ENCODE measurements at regions not wholly inside any gene's neighbourhood (a gene's known extent, or its start where the extent isn't known, plus 50 kb on each side); places are given as distances from the start of the nearest gene placed in this dataset.

DNA sequence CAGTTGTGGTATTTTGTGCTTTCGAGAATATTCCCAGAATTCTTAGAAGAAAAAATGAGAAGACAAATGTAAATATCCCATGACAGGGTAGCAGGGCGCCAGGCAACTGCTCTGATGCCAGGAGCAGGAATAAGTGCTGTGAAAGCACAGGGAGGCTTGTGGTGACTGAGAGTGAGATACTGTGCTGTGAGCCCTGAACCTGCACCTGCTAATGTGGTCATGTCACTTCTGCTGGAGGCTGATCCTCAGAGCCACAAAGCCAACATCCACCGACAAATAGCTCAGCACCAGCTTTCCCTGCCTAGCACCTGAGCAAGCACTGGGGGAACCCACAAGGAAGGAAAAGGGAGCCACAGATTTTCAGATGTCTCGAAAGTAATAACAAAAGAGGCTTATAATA is 368.6 kb upstream of the CDH4 start:
- no peak for DNase-seq

DNA sequence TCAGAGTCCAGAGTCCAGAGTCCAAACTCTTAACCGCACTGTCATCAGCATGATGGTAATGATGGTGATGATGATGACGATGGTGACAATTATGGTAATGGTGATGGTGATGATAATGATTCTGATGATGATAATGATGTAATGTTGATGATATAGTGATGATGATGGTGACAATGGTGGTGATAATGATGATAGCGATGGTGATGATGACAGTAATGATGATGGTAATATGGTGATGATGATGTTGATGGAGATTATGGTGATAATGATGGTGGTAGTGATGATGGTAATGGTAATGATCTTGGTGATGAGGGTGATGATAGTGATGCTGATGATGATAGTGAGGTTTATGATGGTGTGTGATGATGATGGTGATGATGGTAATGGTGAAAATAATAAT is 367.8 kb upstream of the CDH4 start:
- no peak for DNase-seq

DNA sequence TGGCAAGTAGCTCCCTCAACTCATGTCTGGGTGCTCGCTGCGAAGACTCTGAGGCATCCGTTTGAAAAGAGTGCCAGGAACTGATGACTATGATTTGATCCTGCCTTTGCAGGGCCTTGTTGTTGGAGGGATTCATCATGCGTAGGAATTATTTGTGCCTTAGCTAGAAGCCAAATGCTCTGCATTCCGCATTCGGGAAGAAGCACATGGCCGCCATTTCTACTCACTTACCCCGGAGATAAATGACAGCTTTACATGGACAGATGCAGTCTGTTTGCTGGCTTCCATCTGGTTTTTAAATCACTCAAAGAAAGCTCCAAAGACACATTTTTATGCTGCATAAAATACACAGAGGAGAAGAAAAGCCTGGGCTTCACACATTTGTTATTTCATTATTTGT is 363.3 kb upstream of the CDH4 start:
- DNase-seq = no peak

DNA sequence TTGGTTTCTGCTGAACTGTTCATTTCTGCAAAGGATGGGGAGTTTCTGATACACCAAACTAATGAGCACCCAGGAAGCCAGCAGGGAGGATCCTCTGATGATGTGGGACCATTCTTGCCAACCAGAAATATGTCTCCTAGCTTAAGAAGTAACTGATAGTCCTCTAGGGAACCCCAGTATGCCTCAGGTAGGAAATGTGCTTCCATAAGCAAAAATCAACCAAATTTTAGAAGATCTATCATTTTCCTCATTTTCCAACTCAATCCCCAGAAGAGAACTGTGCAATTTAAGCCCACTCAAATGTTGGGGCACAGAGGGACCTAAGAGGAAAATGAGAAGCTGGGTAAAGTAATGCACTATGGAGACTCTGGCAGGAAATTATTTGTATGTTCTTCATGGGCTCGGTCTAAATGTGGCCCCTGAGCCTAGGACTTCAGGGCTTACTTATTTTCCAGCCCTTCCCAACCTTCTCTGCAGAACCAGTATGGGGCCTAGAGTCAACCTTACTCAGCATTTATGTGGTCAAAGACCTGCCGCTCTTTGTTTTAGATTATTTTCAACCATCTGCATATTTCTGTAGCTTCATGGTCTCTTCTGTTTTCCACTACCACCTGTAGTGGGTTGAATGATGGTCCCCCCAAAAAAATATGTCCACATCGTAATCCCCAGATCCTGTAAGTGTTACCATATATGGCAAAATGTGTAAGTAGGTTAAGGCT is 359.8 kb upstream of the CDH4 start:
- DNase-seq = no peak

DNA sequence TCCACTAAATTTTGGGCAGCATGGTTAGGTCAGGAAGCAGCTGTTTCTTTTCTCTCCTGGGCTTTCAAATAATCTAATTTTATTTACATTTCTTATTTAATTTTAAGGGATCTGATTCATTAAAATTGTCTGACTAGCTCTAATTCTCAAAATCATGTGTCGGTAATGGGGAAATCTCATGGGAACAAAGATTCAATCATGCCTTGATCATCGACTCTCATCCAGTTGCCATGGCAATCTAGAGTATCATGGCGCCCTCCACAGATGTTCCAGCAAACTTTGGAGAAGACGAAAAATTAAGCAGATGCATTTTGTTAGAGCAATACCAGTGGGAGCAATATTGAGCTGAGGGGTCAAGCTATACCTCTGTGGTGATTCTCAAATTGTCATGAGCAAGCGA is 358.0 kb upstream of the CDH4 start:
- no peak for DNase-seq

DNA sequence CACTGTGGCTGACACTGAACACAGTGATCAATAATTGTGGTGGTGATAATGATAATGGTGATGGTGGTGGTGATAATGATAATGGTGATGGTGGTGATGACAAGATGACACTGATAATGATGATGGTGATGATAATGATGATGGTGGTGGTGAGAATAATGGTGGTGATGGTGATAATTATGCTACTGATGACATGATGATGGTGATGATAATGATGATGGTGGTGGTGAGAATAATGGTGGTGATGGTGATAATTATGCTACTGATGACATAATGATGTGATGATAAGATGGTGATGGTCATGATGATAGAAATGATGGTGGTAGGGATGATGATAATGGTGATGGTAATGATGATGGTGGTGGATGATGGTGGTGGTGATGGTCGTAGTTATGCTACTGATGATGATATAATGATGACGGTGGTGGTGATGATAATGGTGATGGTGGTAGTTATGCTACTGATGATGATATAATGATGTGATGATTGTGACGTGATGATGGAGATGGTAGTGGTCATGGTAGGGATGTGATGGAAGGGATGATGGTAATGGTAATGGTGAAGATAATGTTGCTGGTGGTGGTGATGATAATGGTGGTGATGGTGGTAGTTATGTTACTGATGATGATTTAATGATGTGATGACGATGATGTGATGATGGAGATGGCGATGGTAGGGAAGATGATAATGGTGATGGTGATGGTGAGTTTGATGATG is 356.5 kb upstream of the CDH4 start:
- DNase-seq = no peak

DNA sequence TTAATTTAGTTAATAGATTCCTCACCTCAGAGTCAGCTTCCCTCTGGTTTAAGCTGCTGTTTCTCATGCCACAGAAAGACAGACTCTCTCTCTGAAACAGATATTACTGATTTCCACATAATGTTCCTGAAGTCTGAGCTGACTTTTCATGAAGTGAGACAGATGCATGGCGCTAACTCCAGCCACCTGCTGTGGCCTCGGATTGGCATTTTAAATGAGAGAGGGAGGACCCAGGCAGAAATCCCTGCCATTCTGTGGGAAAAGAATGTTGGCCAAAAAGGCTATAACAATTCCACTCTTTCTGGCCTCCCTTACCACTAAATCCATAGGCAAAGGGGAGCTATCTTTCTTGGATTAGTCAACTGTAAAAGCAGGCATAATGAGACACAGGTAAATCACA is 354.1 kb upstream of the CDH4 start:
- DNase-seq = no peak

DNA sequence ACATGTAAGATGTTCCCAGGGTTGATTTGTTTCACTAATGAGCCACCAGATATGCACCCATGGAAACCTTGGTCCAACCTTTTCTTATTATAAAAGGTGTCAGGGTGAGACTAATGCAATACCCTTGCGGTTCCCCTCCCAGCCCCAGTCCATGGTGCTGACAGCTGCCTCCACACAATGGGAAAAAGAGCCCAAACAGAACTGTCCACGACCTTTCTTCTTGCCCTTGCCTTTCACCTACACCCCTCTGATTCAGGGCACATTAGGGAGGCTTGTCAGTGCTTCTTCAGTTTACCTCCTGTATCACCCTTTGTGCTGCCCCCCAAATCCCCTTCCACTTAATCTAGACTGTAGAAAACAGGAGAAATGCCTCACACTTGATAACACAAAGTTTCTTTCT is 352.7 kb upstream of the CDH4 start:
- no peak for DNase-seq

DNA sequence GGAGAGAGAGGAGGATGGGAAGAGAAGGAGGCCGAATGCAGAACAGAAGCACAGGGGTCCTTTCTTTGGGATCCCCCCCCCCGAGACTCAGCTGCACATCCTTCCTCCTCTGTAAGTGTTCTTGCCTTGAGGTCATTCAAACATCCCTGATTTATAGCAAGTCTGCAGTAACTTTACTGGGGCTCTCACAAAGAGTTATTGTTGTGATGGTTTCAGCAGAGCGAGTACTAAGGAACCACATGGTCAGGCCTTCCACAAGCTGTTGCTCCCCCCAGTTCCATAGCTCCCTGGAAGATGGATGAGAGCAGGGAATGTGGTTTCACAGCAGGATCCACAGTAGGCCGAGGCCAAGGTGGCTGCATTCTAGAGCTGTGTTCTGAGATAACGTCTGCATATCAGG is 351.4 kb upstream of the CDH4 start:
- no peak for DNase-seq

DNA sequence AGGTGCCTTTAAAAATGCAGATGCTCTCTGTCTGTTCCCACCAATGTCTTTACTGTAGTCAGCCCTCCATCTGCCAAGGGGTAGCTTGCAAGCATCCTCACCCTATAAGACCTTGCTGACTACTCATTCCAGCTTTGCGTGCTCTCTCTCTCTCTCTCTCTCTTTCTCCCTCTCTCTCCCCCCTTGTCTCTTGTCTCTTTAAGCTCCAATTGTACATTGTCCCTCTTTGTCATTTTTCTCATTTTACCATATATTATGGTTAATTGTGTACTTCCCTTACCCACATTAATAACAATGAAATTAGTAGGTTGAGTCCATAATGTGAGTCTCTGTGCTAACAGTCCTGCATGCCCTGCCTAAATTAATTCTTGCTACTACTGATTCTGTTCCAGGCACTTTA is 350.2 kb upstream of the CDH4 start:
- no peak for DNase-seq

DNA sequence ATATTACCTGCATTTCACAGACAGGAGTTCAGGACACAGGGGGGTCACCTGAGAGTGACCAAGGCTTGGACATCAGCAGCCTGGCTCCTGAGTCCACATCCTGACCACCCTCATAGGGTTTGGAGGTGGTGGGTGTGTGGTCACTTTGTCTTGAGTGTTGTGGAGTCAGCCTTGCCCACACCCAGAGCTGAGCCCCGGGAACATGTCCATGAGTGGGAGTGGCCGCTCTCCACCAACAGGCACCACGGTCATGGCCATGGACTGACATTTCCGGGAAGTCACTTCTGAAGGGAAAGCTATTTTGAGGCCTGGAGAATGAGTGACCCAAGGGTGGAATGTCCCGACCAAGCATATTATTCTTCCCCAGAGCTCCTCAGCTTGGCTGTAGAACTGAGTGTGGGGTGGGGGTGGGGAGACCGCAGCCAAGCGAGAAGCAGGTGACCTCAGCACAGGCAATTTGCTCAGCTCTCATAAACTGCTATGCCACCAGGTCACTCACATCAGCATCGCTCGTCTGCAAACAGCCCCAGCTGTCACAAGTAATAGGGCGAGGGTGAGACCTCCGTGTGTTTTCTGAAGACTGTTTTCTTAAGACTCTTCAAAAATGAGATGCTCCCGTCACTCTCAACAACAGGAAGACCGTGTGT is 348.6 kb upstream of the CDH4 start:
- DNase-seq = no peak

DNA sequence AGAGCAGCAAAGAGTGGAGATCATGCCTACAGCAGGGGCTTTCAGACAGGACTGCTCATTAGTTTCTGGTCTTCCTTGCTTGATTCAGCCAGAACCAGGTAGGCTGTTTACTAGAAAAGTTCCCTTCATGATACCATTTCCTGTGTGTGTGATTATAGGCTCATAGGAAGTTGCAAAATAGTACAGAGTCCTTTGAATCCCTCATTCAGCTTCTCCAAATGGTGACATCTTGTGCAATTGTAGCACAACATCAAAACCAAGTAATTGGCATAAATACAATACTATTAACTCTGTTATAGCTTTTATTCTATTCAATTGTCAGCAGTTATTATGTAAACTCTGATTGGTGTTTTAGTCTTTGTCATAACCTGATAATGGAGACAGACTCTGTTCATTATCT is 347.3 kb upstream of the CDH4 start:
- DNase-seq = no peak

DNA sequence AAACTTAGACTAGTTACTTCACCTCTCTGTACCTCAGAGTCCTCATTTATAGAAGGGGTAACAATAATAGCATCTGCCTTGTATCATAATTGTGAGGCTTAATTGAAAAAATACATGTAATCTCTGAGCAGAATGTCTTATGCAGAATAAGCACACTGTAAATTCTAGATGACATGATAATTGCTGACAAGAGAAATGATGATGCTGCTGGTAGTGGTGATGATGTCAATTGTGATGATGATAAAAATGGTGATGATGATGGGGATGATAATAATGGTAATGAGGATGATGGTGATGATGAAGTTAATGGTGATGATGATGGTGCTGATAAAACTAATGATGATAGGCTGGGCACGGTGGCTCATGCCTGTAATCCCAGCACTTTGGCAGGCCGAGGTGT is 346.1 kb upstream of the CDH4 start:
- no peak for DNase-seq

DNA sequence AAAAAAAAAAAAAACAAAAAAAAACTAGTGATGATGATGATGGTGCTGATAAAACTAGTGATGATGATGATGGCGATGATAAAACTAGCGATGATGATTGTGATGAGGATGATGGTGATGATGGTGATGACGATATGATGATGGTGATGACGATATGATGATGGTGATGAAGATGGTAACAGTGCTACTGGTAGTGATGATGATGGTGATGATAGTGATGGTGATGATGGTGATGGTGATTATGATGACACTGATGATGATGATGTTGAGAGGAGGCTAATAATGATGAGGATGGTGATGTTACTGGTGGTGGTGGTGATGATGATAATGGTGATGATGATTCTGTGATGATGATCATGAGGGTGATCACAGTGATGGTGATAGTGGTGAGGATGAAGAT is 345.5 kb upstream of the CDH4 start:
- DNase-seq = no peak

DNA sequence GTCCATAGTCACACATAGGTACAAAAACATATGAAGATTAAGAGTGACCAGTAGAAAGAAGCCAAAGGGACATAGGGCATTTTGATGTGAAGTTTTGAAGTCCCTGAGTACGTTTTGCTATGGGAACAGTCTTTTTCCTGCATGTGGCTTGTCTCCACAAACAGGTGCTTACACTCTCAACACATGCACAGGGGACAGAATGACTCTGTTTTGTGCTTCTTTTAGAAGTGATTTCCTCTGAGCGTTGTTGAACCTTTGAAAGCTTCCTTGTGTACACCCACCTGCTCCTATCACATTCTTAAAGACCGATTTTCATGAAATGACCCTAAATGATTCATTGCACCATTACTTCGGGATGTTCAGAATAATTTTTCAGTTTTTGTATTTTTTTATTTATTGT is 338.8 kb upstream of the CDH4 start:
- no peak for DNase-seq

DNA sequence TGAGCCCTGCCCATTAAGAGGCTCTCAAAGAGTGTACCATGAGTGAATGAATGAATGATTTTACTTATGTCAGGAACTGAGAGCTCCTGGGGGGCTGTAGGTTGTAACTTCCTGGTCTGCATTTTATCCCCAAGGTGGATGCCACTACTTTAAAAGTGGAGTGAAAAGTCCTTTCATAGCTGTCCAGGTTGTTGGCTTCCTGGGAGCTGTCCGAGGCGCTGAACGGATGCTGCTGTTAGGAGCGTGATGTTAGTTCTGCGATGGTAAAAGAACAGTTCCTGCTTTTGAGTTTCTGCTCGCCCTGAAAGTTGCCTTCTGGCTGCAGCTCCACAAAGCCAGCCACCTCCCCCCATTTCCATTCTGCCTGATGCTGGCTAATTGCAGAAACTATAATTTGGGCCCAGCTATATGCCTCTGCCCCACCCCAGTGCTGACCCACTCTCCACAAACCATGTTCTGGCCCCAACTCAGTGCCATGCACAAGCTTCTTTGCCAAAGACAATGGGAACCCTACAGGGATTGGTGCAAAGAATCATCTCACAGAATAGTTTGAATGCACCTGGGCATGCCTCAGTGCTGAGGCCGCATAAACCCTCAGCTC is 330.9 kb upstream of the CDH4 start:
- DNase-seq = no peak

DNA sequence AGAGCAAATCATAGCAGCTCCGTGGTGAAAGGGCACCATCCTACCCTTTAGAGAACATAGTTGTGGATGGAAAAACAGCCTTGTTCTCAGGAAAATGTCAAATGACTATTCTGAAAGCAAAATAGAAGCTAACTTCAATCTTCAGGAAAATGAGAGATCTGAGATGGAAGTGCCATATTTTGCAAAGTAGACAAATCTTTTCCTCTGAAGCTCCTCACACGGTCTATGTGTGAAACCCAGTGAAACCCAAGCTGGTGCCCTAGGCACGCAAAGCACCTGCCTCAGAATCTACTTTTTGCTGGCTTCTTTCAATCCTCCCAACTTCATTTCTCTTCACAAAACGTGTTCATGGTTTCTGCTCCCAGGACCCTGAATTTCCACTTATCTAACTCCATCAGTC is 325.2 kb upstream of the CDH4 start:
- no peak for DNase-seq

DNA sequence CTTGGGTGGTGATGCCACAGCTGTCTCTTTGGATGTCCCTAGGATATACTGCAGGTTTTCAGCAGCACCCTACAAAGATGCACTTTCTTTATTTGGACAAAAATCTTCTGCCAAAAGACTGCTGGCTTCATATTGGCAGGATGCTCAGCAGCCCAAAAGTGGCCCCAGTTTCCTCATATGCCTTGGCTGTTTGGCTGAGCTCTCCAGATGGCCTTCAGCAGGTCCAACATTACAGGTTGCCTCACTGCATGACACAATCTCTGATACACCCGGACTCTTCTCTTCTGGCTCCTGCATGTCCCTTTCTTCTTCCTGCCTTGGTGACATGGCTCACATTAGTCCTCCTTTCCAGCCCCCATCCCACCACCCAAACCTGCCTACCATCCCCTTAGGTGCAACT is 323.7 kb upstream of the CDH4 start:
- DNase-seq = no peak

DNA sequence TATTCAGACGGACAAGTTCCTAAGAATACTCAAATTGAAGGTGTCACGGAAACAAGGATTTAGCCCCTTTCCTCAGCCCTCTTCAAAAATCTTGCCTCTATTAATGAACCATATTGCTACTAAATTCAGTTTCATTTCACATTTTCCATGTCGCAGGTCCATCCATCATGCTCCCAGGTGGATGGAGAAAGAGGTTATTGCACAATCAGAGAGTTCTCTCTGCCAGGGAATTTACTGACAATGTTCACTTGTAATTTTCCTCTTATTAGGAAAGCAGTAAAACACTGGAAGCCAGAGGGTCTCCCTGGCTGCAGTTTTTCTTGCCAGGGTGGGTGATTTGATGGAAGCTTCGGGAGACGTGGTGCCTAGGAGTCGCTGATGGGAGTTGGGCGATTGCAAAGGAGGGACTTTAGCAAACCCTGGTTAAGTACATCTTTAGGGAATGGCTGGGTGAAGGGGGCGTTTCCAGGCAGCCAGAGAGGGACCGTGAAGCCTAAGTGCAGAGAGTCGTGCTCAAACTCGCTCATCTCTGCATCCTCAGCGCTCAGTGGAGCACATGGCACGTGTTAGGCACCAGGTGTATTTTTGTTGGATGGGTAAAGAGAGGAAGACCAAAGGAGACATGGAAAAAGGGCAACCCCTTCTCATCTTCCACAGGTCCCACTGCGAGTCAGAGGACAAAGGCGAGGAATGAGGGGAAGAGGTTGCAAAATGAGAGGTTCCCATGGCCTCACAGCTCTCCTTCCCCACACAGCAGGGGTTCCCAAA is 321.9 kb upstream of the CDH4 start:
- DNase-seq = no peak

DNA sequence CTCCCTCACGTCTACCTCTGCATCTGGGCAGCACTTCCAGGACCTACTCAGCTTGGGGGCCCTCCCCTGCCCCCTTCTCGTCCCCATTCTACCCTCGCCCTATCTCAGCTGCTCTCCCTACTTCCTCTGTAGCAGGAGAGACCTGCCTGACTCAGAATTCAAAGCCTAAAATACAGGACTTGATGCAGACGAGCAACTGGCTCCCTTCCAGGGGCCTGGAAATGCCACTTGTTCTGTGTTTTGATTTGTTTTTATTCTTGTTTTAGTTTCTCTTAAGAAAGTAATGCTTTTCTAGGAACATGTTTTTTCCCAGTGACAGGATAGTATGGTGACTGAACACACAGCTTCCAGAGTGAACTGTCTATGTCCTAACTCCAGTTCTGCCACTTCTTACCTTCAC is 320.4 kb upstream of the CDH4 start:
- DNase-seq = no peak

DNA sequence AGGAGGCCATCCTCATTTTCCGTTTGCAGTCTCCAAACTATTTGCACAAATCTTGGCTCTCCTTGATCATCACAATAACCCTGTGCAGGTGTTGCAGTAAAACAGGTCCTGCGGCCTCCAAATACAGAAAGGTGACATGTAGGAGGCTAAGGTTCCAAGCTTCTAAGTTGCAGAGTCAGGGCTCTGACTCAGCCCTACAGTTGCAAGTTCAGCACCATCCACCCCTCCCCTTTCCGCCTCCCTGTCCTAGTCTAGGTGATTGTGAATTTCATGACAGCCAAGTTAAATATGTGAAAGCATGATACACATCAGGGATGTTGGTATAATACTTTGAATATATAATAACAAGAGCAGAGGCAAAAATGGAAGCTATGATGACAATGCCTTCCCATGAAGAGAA is 317.3 kb upstream of the CDH4 start:
- no peak for DNase-seq

DNA sequence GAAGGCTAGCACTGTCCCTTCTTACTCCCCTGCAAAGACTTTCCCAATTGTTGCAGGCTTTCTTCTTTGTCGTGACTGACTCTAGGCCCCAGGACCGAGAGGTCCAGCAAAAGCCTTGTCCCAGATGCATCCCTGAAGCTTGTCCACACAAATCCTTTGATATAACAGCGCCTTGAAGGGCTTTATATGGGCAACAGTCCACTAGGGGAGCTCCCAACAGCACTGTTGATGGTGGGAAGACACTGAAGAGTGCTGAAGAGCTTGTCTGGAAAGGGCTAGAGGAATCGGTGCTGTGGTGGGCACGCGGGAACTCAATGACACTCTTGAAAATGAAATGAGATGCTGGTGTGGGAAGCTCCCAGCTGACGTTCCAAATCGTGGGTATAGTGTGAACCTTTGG is 316.1 kb upstream of the CDH4 start:
- DNase-seq = peak; percentile 5

DNA sequence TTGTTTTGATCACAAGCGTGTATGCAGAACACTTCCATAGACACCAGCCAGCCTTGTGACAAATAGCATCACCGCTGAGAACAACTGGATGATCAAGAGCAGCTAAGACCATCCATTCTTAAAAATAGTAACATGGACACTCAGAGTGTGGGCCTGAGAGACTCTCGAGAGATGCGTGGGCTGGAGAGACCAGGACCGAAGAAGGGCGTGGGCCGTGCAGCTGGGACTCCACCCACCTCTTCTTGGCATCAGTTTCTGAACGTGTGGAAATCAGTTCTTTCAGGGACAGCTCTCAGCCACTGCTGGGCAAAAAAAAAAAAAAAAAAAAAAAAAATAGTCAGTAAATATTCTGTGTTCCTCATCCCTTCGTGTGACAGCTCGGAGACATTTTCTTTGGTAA is 314.5 kb upstream of the CDH4 start:
- no peak for DNase-seq

All from NCI-H82 (cell line).